ENCODE measurements at regions not wholly inside any gene's neighbourhood (a gene's known extent, or its start where the extent isn't known, plus 50 kb on each side); places are given as distances from the start of the nearest gene placed in this dataset.

GRCh38 chr7:45368129-45368807 lies 205.9 kb upstream of the ADCY1 start:
- Mint-ChIP-seq H3K36me3 (ENCODE audit: insufficient read depth in 2 of 2) (no peaks in the 10 kb centered on the region), H3K4me1 (ENCODE audit: low read depth) (no peaks in the 10 kb centered on the region), H3K27me3 (ENCODE audit: low read depth) (peaks cover 29% of the 10 kb centered on the region), H3K4me3 (no peak overlapping the region), H3K27ac (no peak overlapping the region), H3K9me3 (peaks cover 0 to 2% of the 10 kb centered on the region in 2 donors)
- no peak for ATAC-seq (replicated peaks in 1 of 2)
- DNase-seq, result no peak

GRCh38 chr7:45384499-45384898 lies 189.7 kb upstream of the ADCY1 start:
- H3K27ac Mint-ChIP-seq, result no peak overlapping the region
- no peaks in the 10 kb centered on the region for H3K9me3 Mint-ChIP-seq
- DNase-seq, result no peak
- no peaks in the 10 kb centered on the region for H3K36me3 Mint-ChIP-seq (ENCODE audit: insufficient read depth in 2 of 2)
- no peak for ATAC-seq (replicated peaks in 1 of 2)
- no peak overlapping the region for H3K4me3 Mint-ChIP-seq
- peaks cover 11% of the 10 kb centered on the region for H3K27me3 Mint-ChIP-seq (ENCODE audit: low read depth)
- no peaks in the 10 kb centered on the region for H3K4me1 Mint-ChIP-seq (ENCODE audit: low read depth)

GRCh38 chr7:45387837-45388236 lies 186.3 kb upstream of the ADCY1 start:
- no peaks in the 10 kb centered on the region for H3K36me3 Mint-ChIP-seq (ENCODE audit: insufficient read depth in 2 of 2)
- no peak for ATAC-seq (replicated peaks in 1 of 2)
- H3K27me3 Mint-ChIP-seq (ENCODE audit: low read depth), result peaks cover 11% of the 10 kb centered on the region
- DNase-seq, result no peak
- no peak overlapping the region for H3K27ac Mint-ChIP-seq
- no peaks in the 10 kb centered on the region for H3K4me1 Mint-ChIP-seq (ENCODE audit: low read depth)
- no peak overlapping the region for H3K4me3 Mint-ChIP-seq
- no peaks in the 10 kb centered on the region for H3K9me3 Mint-ChIP-seq

- Mint-ChIP-seq H3K9me3 (no peaks in the 10 kb centered on the region), H3K27me3 (ENCODE audit: low read depth) (peaks cover 11% of the 10 kb centered on the region)
These were observed 184.9 kb upstream of the ADCY1 start for GRCh38 chr7:45389073-45389872.

GRCh38 chr7:45390180-45390579 lies 184.0 kb upstream of the ADCY1 start:
- H3K9me3 Mint-ChIP-seq, result no peaks in the 10 kb centered on the region
- DNase-seq (no peak), ATAC-seq (replicated peaks in 1 of 2) (no peak)
- H3K27me3 Mint-ChIP-seq (ENCODE audit: low read depth), result peaks cover 8% of the 10 kb centered on the region
- no peaks in the 10 kb centered on the region for H3K4me1 Mint-ChIP-seq (ENCODE audit: low read depth)
- no peak overlapping the region for H3K4me3 Mint-ChIP-seq
- peaks cover 0 to 3% of the 10 kb centered on the region in 2 donors for H3K36me3 Mint-ChIP-seq (ENCODE audit: insufficient read depth in 2 of 2)
- H3K27ac Mint-ChIP-seq, result no peak overlapping the region

More at GRCh38 chr7:45389073-45389872, 184.9 kb upstream of the ADCY1 start:
- peaks cover 0 to 3% of the 10 kb centered on the region in 2 donors for H3K36me3 Mint-ChIP-seq (ENCODE audit: insufficient read depth in 2 of 2)
- DNase-seq (no peak), ATAC-seq (replicated peaks in 1 of 2) (no peak)
- H3K27ac Mint-ChIP-seq, result no peak overlapping the region
- no peaks in the 10 kb centered on the region for H3K4me1 Mint-ChIP-seq (ENCODE audit: low read depth)
- H3K4me3 Mint-ChIP-seq, result no peak overlapping the region

GRCh38 chr7:45390731-45391130 lies 183.4 kb upstream of the ADCY1 start:
- ATAC-seq (replicated peaks in 1 of 2) (no peak), DNase-seq (no peak)
- Mint-ChIP-seq H3K9me3 (no peaks in the 10 kb centered on the region), H3K36me3 (ENCODE audit: insufficient read depth in 2 of 2) (peaks cover 0 to 3% of the 10 kb centered on the region in 2 donors), H3K27me3 (ENCODE audit: low read depth) (peaks cover 3% of the 10 kb centered on the region), H3K4me3 (no peak overlapping the region), H3K4me1 (ENCODE audit: low read depth) (no peaks in the 10 kb centered on the region), H3K27ac (no peak overlapping the region)

- no peak for DNase-seq
- no peak overlapping the region for H3K4me3 Mint-ChIP-seq
- no peak overlapping the region for H3K27ac Mint-ChIP-seq
These were observed 182.3 kb upstream of the ADCY1 start for GRCh38 chr7:45391618-45392451.

GRCh38 chr7:45394117-45394708 lies 180.0 kb upstream of the ADCY1 start:
- H3K27me3 Mint-ChIP-seq (ENCODE audit: low read depth), result peaks cover 7% of the 10 kb centered on the region
- no peak overlapping the region for H3K4me3 Mint-ChIP-seq
- H3K9me3 Mint-ChIP-seq, result peaks cover 0 to 3% of the 10 kb centered on the region in 2 donors
- ATAC-seq (replicated peaks in 1 of 2) (no peak), DNase-seq (no peak)
- no peaks in the 10 kb centered on the region for H3K4me1 Mint-ChIP-seq (ENCODE audit: low read depth)
- no peak overlapping the region for H3K27ac Mint-ChIP-seq
- H3K36me3 Mint-ChIP-seq (ENCODE audit: insufficient read depth in 2 of 2), result peaks cover 0 to 7% of the 10 kb centered on the region in 2 donors

More at GRCh38 chr7:45391618-45392451, 182.3 kb upstream of the ADCY1 start:
- no peak for ATAC-seq (replicated peaks in 1 of 2)
- Mint-ChIP-seq H3K27me3 (ENCODE audit: low read depth) (peaks cover 7% of the 10 kb centered on the region), H3K4me1 (ENCODE audit: low read depth) (no peaks in the 10 kb centered on the region), H3K9me3 (no peaks in the 10 kb centered on the region), H3K36me3 (ENCODE audit: insufficient read depth in 2 of 2) (peaks cover 0 to 7% of the 10 kb centered on the region in 2 donors)

- no peak for ATAC-seq (replicated peaks in 1 of 2)
- peaks cover 5 to 6% of the 10 kb centered on the region in 2 donors for H3K9me3 Mint-ChIP-seq
- peaks cover 22% of the 10 kb centered on the region for H3K27me3 Mint-ChIP-seq (ENCODE audit: low read depth)
- no peak overlapping the region for H3K4me3 Mint-ChIP-seq
- H3K27ac Mint-ChIP-seq, result no peak overlapping the region
- DNase-seq, result no peak
- H3K4me1 Mint-ChIP-seq (ENCODE audit: low read depth), result peaks cover 19% of the 10 kb centered on the region
- H3K36me3 Mint-ChIP-seq (ENCODE audit: insufficient read depth in 2 of 2), result peaks cover 0 to 7% of the 10 kb centered on the region in 2 donors
These were observed 175.1 kb upstream of the ADCY1 start for GRCh38 chr7:45399069-45399468.

GRCh38 chr7:45400680-45401079 lies 173.5 kb upstream of the ADCY1 start:
- H3K36me3 Mint-ChIP-seq (ENCODE audit: insufficient read depth in 2 of 2), result peaks cover 0 to 7% of the 10 kb centered on the region in 2 donors
- no peak overlapping the region for H3K27ac Mint-ChIP-seq
- peaks cover 5 to 6% of the 10 kb centered on the region in 2 donors for H3K9me3 Mint-ChIP-seq
- ATAC-seq (replicated peaks in 1 of 2) (no peak), DNase-seq (no peak)
- H3K4me1 Mint-ChIP-seq (ENCODE audit: low read depth), result peaks cover 19% of the 10 kb centered on the region
- H3K4me3 Mint-ChIP-seq, result no peak overlapping the region
- H3K27me3 Mint-ChIP-seq (ENCODE audit: low read depth), result peaks cover 39% of the 10 kb centered on the region

GRCh38 chr7:45401155-45401554 lies 173.0 kb upstream of the ADCY1 start:
- Mint-ChIP-seq H3K9me3 (peaks cover 5 to 6% of the 10 kb centered on the region in 2 donors), H3K4me3 (no peak overlapping the region), H3K36me3 (ENCODE audit: insufficient read depth in 2 of 2) (peaks cover 0 to 4% of the 10 kb centered on the region in 2 donors), H3K27ac (no peak overlapping the region), H3K27me3 (ENCODE audit: low read depth) (peaks cover 40% of the 10 kb centered on the region), H3K4me1 (ENCODE audit: low read depth) (peaks cover 19% of the 10 kb centered on the region)
- DNase-seq, result no peak
- ATAC-seq (replicated peaks in 1 of 2), result no peak

- H3K4me3 Mint-ChIP-seq, result no peak overlapping the region
- ATAC-seq (replicated peaks in 1 of 2) (no peak), DNase-seq (no peak)
- peaks cover 19% of the 10 kb centered on the region for H3K4me1 Mint-ChIP-seq (ENCODE audit: low read depth)
- peaks cover 5 to 6% of the 10 kb centered on the region in 2 donors for H3K9me3 Mint-ChIP-seq
- H3K36me3 Mint-ChIP-seq (ENCODE audit: insufficient read depth in 2 of 2), result peaks cover 0 to 3% of the 10 kb centered on the region in 2 donors
- no peak overlapping the region for H3K27ac Mint-ChIP-seq
- H3K27me3 Mint-ChIP-seq (ENCODE audit: low read depth), result peaks cover 37% of the 10 kb centered on the region
These were observed 172.3 kb upstream of the ADCY1 start for GRCh38 chr7:45401851-45402250.

Measured in activated T-cell treated with anti-CD3 and anti-CD28 coated beads, Interleukin-2, amount 50 U/mL, for 72 hours (primary cell).